Midbrain (tissue), 1 donor: ENCODE measurements at regions not wholly inside any gene's neighbourhood (a gene's known extent, or its start where the extent isn't known, plus 50 kb on each side); places are given as distances from the start of the nearest gene placed in this dataset.

Source experiments
- DNase-seq: peaks from one replicate; lab custom pipeline; 2025; lab: John Stamatoyannopoulos, UW

DNA sequence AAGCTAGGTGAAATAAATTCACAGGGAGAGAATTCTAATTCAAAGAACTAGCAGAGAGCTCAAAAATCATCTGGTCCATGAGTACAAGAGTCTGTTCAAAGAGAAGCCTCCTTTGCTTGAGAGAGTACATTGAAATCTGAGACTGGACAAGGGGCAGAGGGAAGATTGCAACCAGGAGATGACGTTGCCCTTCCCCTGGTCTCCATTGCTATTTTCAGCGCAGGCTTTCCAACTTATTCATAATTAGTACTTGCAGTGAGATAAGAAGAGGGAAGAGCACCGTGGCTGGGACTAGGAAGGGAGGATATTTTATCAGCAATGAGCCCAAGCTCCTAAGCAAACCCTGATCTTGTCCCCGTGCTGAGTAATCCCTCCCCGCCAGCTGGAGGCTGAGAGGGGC is 251.8 kb upstream of the RORA start:
- DNase-seq, result no peak

- DNase-seq, result no peak
These were observed 251.2 kb upstream of the RORA start for GRCh38 chr15:61480295-61480694.

- DNase-seq, result no peak
These were observed 250.5 kb upstream of the RORA start for GRCh38 chr15:61479613-61480012.

- DNase-seq, result no peak
These were observed 247.6 kb upstream of the RORA start for GRCh38 chr15:61476741-61477140.

DNA sequence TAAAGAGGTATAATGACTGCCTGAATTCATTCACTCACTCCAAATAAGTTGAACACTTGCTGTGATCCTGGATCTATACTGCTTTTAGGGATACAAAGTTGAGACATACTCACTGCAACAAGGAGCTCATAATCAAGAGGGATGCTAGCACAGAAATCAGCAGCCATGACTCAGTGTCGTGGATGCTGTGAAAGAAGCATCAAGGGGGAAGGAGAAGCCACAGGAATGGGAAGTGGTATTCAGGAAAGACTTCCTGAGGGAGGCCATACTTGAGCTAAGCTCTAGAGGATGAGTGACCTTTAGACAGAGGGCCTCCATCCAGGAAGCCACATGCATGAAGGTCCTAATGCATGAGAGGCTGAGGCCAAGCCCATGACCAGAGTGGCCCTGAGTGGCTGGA is 245.7 kb upstream of the RORA start:
- DNase-seq, result no peak

DNA sequence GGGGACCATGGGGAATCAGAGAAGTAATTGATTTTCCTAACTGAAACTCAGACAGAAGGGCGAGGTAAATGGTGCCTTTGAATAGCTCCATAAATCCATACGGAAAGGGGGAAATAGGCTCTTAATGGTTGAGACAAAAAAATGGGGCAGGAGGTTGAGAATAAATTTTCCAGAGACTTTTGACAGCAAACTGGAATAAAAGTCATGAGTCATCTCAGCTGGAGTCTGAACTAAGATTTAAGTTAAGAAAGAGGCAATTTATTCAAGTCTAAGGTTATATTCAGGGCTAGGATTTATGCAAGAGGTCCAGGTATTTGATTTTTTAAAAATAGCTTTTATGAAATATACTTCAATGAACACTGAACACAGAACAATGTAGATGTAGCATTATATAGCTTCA is 238.7 kb upstream of the RORA start:
- no peak for DNase-seq

GRCh38 chr15:61459785-61460707 is 230.9 kb upstream of the RORA start:
- no peak for DNase-seq

- DNase-seq, result no peak
These were observed 228.1 kb upstream of the RORA start for GRCh38 chr15:61457050-61457733.

DNA sequence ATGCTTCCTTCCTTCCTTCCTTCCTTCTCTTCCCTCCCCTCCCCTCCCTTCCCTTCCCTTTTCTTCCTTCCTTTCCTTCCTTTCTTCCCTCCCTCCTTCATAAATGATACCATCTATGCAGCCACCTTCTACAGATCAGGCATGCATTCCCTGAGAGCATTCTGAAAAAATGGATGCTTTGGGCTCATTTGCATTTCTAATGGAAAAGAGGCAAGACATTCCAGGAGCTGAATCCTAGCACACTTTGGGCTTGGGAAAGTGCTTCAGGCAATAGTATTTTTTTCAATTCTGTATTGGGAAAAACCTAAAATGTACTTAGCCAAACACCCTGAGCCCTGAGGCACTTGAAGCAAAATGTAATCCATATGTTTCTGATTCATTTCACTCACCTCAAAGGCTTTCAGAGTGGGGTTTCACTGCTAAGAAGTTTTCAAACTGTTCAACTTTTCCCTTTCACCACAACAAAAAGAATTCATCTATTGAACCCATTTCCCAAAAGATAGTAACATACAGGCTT is 220.1 kb upstream of the RORA start:
- no peak for DNase-seq

DNA sequence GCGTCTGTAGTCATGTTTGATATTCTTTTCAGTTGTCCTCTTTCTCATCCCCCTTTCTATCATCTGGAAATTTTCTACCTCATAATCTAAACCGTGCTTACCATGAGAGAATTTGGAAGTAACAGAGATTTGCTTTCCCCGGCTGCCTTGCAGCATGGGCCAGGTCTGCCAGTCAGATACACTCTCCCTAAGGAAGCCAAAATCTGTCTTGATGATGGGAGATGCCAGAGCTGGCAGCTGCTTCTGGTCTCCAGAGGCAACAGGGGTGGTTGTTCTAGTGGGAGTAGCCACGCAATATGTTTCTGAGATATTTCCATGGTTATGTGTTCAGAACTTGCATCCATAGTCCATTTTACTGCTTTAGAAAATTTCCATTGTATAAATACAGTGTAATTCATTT is 218.9 kb upstream of the RORA start:
- DNase-seq, result no peak

DNA sequence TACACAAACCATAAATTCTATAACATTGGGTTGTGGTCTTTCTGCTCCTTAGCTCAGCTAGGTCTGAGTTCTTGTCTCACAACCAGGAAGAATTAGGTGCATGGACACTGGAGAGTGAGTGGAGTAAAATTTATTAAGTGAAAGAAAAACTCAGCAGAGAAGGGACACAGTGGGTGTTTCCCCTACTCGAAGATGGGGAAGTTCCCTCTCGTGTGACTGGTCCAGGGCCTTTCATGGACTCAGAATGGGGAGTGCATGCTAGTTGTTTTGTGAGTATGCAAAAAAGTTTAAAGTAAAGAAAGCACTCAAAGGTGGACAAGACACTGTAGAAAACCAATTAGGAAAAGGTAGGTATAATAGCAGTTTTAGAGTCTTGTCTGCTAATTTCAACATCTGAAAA is 215.5 kb upstream of the RORA start:
- DNase-seq, result no peak

- no peak for DNase-seq
These were observed 213.7 kb upstream of the RORA start for GRCh38 chr15:61442821-61443220.

- no peak for DNase-seq
These were observed 212.8 kb upstream of the RORA start for GRCh38 chr15:61441891-61442290.

- DNase-seq, result no peak
These were observed 197.4 kb upstream of the RORA start for GRCh38 chr15:61426466-61426865.

DNA sequence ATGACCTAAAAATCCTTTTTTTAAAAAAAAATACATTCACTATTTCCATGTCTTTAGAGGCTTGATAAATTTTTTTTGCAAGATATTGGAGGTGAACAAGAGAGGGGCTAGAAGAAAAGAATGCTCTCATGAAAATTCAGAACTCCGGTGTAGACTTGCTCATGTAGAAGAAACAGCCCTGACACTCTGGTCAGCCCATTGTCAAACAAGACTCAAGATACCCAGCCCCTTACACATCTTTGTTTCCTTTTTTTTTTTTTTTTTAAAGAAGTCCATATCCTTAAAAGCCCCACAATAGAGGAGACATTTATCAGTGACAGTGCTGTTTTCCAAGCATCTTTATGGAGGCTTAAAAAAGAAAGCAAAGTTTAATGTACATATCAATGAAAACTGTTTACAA is 196.8 kb upstream of the RORA start:
- no peak for DNase-seq

DNA sequence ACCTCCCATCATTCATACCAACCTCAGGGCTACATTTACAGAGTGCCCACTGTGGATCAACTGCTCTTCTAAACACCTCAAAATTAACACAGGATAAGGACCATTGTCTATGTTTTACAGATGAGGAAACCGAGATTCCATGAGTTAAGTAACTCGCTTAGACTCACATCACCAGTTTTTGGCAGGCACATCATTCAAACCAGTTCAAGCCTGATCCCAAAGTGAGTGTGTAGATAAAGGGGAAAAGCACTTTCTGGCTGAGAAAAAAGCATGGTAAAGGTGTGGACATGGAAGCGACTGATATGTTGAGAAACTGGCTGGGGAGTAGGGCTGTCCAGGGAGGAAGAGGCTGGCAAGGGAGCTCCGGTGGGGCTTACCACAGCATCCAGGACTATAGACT is 193.7 kb upstream of the RORA start:
- no peak for DNase-seq

DNA sequence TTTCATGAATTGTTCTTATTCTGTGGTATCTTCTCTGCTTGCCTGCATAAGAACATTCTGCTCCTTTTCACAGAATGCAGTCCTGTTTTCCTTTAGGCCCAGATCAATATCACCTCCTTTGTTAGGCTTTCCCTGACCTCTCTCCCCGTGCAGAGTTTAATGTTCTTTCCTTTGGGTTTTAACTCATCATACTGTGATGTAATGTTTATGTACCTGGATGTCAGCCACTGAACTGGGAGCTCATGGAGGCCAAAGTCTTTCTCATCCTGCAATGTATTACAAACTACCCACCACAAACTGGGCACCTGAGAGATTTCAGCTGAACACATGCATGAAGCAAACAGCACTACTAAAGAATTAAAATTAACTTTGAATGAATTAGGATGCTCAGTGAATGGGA is 192.8 kb upstream of the RORA start:
- DNase-seq, result no peak

- DNase-seq, result no peak
These were observed 192.4 kb upstream of the RORA start for GRCh38 chr15:61421470-61421869.

DNA sequence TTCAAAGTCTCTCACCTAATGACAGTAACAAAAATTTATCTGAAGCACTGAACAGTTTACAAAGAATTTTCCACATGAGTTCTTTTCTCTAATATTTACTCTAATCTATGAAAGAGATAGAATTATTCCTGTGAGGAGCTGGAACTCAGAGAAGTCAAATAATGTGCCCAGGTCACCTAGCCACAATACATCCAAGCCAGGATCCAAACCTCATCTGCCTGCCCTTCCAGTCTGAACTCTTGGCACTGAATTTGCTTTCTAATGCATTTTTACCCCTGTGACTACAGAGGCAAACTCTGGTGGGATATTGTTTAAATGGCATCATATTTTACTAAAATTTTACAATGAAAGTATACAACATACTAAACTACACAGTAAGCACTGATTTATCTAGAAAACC is 191.4 kb upstream of the RORA start:
- DNase-seq, result no peak

DNA sequence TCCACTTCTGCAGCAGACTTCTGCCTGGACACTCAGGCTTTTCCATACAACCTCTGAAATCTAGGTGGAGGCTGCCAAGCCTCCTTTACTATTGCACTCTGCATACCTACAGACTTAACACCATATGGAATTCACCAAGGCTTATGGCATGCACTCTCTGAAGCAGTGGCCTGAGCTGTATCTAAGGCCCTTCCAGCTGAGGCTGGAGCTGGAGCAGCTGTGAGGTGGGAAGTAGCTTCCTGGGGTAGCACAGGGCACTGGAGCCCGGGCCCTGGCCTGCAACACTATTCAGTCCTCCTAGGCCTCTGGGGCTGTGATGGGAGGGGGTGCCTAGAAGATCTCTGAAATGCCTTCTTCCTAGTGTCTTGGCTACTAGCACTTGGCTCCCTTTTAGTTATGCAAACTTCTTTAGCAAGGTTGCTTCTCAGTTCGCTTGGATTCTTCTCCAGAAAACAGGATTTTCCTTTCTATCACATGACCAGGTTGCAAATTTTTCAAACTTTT is 186.6 kb upstream of the RORA start:
- DNase-seq, result no peak

- DNase-seq, result no peak
These were observed 182.9 kb upstream of the RORA start for GRCh38 chr15:61411902-61412510.

DNA sequence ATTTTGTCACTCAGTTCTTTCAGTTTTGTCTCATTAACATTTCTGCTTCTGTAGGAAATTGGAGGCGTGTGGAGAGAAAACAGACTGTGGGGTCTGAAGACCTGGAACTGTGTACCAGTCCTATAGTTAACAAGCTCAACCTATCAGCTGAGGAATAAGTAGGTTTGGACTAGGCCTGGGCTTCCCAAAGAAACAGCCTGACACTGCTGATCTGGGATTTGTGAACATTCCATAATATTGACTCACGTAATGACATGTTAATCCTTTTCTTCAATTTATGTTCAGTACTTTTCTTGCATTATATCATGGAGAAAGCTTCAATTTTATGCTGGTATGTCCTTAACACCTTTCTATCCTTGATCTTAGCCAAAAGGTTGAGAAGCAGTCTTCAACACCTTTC is 181.6 kb upstream of the RORA start:
- no peak for DNase-seq

GRCh38 chr15:61404567-61404966 is 175.5 kb upstream of the RORA start:
- no peak for DNase-seq
